MM.1S (cell line): ENCODE measurements at regions not wholly inside any gene's neighbourhood (a gene's known extent, or its start where the extent isn't known, plus 50 kb on each side); places are given as distances from the start of the nearest gene placed in this dataset.

ENCODE experiments used
- CTCF ChIP-seq: fragments of 300-600 bp; sonication (generic); IDR thresholded peaks from 2 replicates; pipeline ENCODE4 v1.5.1; 2016; ENCODE audit warnings: antibody characterized with exemption, low read length, mixed read lengths
- EZH2 ChIP-seq: fragments of 300-600 bp; sonication (generic); optimal IDR thresholded peaks from 2 replicates; pipeline ENCODE3; 2017; ENCODE audit warnings: low read depth, mild to moderate bottlenecking, antibody characterized with exemption, low read length, mixed read lengths

DNA sequence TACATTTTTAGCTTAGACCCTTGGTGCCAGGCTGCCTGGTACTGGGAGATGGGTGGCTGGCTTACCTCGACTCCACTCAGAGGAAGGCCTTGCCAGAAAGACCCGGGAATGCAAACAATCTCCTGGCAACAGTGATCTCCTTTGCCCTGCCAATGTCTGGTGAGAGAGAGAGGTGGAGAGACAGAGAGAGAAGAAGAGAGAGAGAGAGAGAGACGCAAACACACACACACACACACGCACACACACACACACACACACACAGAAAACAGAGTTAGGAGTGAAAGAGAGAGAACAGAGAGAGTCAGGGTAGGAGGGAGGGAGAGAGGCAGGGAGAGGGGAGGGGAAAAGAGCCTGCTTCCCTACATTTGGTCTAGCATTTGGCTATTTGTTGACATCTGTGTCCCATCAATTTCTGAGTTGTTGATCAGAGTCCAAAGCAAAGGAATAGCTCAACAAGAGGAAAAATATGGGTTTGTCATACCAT is 181.6 kb upstream of the MAP1B start:
- TF ChIP-seq CTCF (no peak), EZH2 (no peak)
